H1 (cell line): ENCODE measurements at regions not wholly inside any gene's neighbourhood (a gene's known extent, or its start where the extent isn't known, plus 50 kb on each side); places are given as distances from the start of the nearest gene placed in this dataset.

ENCODE experiments used
- CTCF ChIA-PET: fragments of 300-600 bp; sonication (Branson Sonifier 250); formaldehyde crosslinking; loops from one replicate; lab custom pipeline; 2021; ENCODE audit not compliant: partially characterized antibody; lab: Charles Lee
- POLR2A ChIA-PET: fragments of 300-600 bp; sonication (Branson Sonifier 250); formaldehyde crosslinking; loops from one replicate; lab custom pipeline; 2021; ENCODE audit warnings: inconsistent platforms; ENCODE audit not compliant: partially characterized antibody; lab: Charles Lee
- DNase-seq, 2 experiments: peaks; one replicate each; pipeline versions ENCODE4 v3.0.0 to v3.0.0-alpha.2; 2010 to 2022; ENCODE audit warnings: low spot score in 2 of 2, low read depth in 1 of 2, mixed read lengths in 1 of 2
- FAIRE-seq: peaks from 2 replicates; lab custom pipeline; 2011; peaks lifted over from hg19 to GRCh38; lab: Jason Lieb, UNC
- H2AFZ ChIP-seq: 2 replicates; pipeline ENCODE4 v1.8.1; 2012; ENCODE audit warnings: low read length, inconsistent platforms
- H2AK5ac ChIP-seq: 2 replicates; pipeline ENCODE4 v1.6.1; 2013; ENCODE audit warnings: low read depth, low read length
- H2BK120ac ChIP-seq: replicated peaks from 2 replicates; pipeline ENCODE3; 2013; ENCODE audit warnings: low read depth, low read length, inconsistent platforms
- H2BK12ac ChIP-seq: 2 replicates; pipeline ENCODE4 v1.6.1; 2013; ENCODE audit warnings: low read depth, low read length
- H2BK15ac ChIP-seq: 2 replicates; pipeline ENCODE4 v1.6.1; 2013; ENCODE audit warnings: low read length
- H2BK20ac ChIP-seq: 2 replicates; pipeline ENCODE4 v1.6.1; 2013; ENCODE audit warnings: low read length
- H2BK5ac ChIP-seq: 2 replicates; pipeline ENCODE4 v1.6.1; 2013; ENCODE audit warnings: low read depth, low read length
- H3K14ac ChIP-seq: 2 replicates; pipeline ENCODE4 v1.6.1; 2013; ENCODE audit warnings: inconsistent platforms; ENCODE audit not compliant: insufficient read length
- H3K18ac ChIP-seq: 2 replicates; pipeline ENCODE4 v1.6.1; 2013; ENCODE audit warnings: low read length; ENCODE audit errors: extremely low read depth
- H3K23ac ChIP-seq: 2 replicates; pipeline ENCODE4 v1.6.1; 2013; ENCODE audit warnings: inconsistent platforms; ENCODE audit not compliant: insufficient read length
- H3K23me2 ChIP-seq: 2 replicates; pipeline ENCODE4 v1.6.1; 2013; ENCODE audit warnings: low read depth, low read length
- H3K27ac ChIP-seq: 2 replicates; pipeline ENCODE4 v1.6.1; 2011; ENCODE audit warnings: low read depth, low read length, inconsistent platforms
- H3K27me3 ChIP-seq, 4 experiments: replicated peaks in 1 of 4; 1 replicate in 1 of 4; 2 replicates in 3 of 4; pipeline versions ENCODE4 v1.6.1 to v1.8.1; 2011 to 2013; ENCODE audit warnings: low read length in 3 of 4, mild to moderate bottlenecking in 3 of 4, inconsistent platforms in 2 of 4, mixed read lengths in 2 of 4, moderate library complexity in 1 of 4; ENCODE audit not compliant: control insufficient read depth in 3 of 4, insufficient read depth in 3 of 4; ENCODE audit errors: extremely low read depth in 1 of 4
- H3K36me3 ChIP-seq, 4 experiments: 2 replicates each; pipeline versions ENCODE4 v1.6.1 to v1.8.1; 2011 to 2013; ENCODE audit warnings: mild to moderate bottlenecking in 4 of 4, low read length in 3 of 4, moderate library complexity in 2 of 4, control low read depth in 1 of 4, inconsistent platforms in 1 of 4; ENCODE audit not compliant: insufficient read depth in 4 of 4, control insufficient read depth in 2 of 4
- H3K4ac ChIP-seq: replicated peaks from 2 replicates; pipeline ENCODE3; 2013; ENCODE audit warnings: low read length, low read depth, mixed read lengths, inconsistent platforms; ENCODE audit not compliant: insufficient read length
- H3K4me1 ChIP-seq, 4 experiments: replicated peaks in 1 of 4; 1 replicate in 1 of 4; 2 replicates in 3 of 4; pipeline versions ENCODE4 v1.6.1 to v1.8.1; 2011 to 2013; ENCODE audit warnings: low read length in 3 of 4, inconsistent platforms in 2 of 4, mixed read lengths in 1 of 4; ENCODE audit not compliant: insufficient read depth in 4 of 4, control insufficient read depth in 3 of 4
- H3K4me2 ChIP-seq, 2 experiments: 2 replicates each; pipeline versions ENCODE4 v1.6.1 to v1.8.1; 2011 to 2013; ENCODE audit warnings: low read depth in 2 of 2, low read length in 2 of 2, control low read depth in 1 of 2, inconsistent platforms in 1 of 2, mild to moderate bottlenecking in 1 of 2; ENCODE audit not compliant: insufficient read depth in 1 of 2
- H3K4me3 ChIP-seq, 4 experiments: fragments of 200-600, 300-600 bp in 1 of 4; sonication (generic), shearing (Covaris generic), sonication (Bioruptor Twin) in 1 of 4; 2 replicates each; pipeline versions ENCODE4 v1.5.1 to v1.8.1; 2011 to 2016; ENCODE audit warnings: low read length in 4 of 4, low read depth in 3 of 4, control low read depth in 2 of 4, inconsistent platforms in 2 of 4, mild to moderate bottlenecking in 2 of 4, mixed read lengths in 1 of 4, moderate library complexity in 1 of 4; ENCODE audit not compliant: insufficient read depth in 2 of 4; ENCODE audit errors: extremely low read depth in 1 of 4
- H3K56ac ChIP-seq: replicated peaks from 2 replicates; pipeline ENCODE3; 2013; ENCODE audit warnings: low read depth, mild to moderate bottlenecking, mixed read lengths, low read length, inconsistent platforms; ENCODE audit not compliant: insufficient read length
- H3K79me1 ChIP-seq: 2 replicates; pipeline ENCODE4 v1.6.1; 2013; ENCODE audit warnings: low read depth, low read length, control low read depth
- H3K79me2 ChIP-seq, 2 experiments: 2 replicates each; pipeline versions ENCODE4 v1.6.1 to v1.8.1; 2012 to 2013; ENCODE audit warnings: low read length in 2 of 2, mild to moderate bottlenecking in 2 of 2, inconsistent platforms in 1 of 2; ENCODE audit not compliant: insufficient read depth in 2 of 2, control insufficient read depth in 1 of 2
- H3K9ac ChIP-seq, 4 experiments: replicated peaks in 1 of 4; 1 replicate in 1 of 4; 2 replicates in 3 of 4; pipeline versions ENCODE4 v1.6.1 to v1.8.1; 2011 to 2013; ENCODE audit warnings: low read depth in 3 of 4, low read length in 3 of 4, control low read depth in 2 of 4, mild to moderate bottlenecking in 2 of 4, moderate library complexity in 2 of 4, inconsistent platforms in 1 of 4; ENCODE audit errors: extremely low read depth in 1 of 4
- H3K9me3 ChIP-seq, 2 experiments: 2 replicates each; pipeline versions ENCODE4 v1.6.1 to v1.8.1; 2012 to 2013; ENCODE audit warnings: mild to moderate bottlenecking in 2 of 2, moderate library complexity in 2 of 2, control low read depth in 1 of 2, inconsistent platforms in 1 of 2, low read depth in 1 of 2, low read length in 1 of 2, mixed read lengths in 1 of 2; ENCODE audit not compliant: insufficient read depth in 2 of 2
- H4K20me1 ChIP-seq, 2 experiments: replicated peaks in 1 of 2; 2 replicates each; pipeline versions ENCODE3 to v1.8.1; 2011 to 2013; ENCODE audit warnings: inconsistent platforms in 2 of 2, low read length in 2 of 2, mild to moderate bottlenecking in 1 of 2; ENCODE audit not compliant: insufficient read depth in 2 of 2, control insufficient read depth in 1 of 2
- H4K5ac ChIP-seq: 2 replicates; pipeline ENCODE4 v1.6.1; 2013; ENCODE audit warnings: low read length, low read depth, mixed read lengths, inconsistent platforms; ENCODE audit not compliant: insufficient read length
- H4K8ac ChIP-seq: 2 replicates; pipeline ENCODE4 v1.8.0; 2013; ENCODE audit warnings: mild to moderate bottlenecking, moderate library complexity, low read length, inconsistent platforms; ENCODE audit not compliant: insufficient read depth; ENCODE audit errors: extremely low read depth
- H4K91ac ChIP-seq: replicated peaks from 2 replicates; pipeline ENCODE3; 2013; ENCODE audit warnings: low read length, mixed read lengths, inconsistent platforms; ENCODE audit not compliant: insufficient read length
- CBX8 ChIP-seq: fragments of 300-800, 300-1000 bp; sonication (generic); IDR thresholded peaks from 2 replicates; pipeline ENCODE4 v1.7.1; 2016; ENCODE audit warnings: low read depth, low read length, borderline replicate concordance
- CEBPB ChIP-seq: IDR thresholded peaks from 2 replicates; pipeline ENCODE4 v1.6.1; 2012; ENCODE audit warnings: low read depth, low read length
- CHD2 ChIP-seq: IDR thresholded peaks from 2 replicates; pipeline ENCODE4 v1.6.1; 2012; ENCODE audit warnings: low read length, improper control_type of control experiment
- HDAC6 ChIP-seq: IDR thresholded peaks from one replicate; pipeline ENCODE4 v1.7.1; 2012; ENCODE audit warnings: low read depth, mild to moderate bottlenecking, inconsistent platforms, low read length, moderate library complexity
- KDM1A ChIP-seq: fragments of 200-600, 300-600 bp; sonication (generic); IDR thresholded peaks from 2 replicates; pipeline ENCODE4 v1.7.1; 2016; ENCODE audit warnings: mild to moderate bottlenecking, low read length, borderline replicate concordance
- KDM4A ChIP-seq: IDR thresholded peaks from one replicate; pipeline ENCODE4 v1.7.1; 2012; ENCODE audit warnings: low read depth, mild to moderate bottlenecking, moderate library complexity, low read length, inconsistent platforms; ENCODE audit not compliant: severe bottlenecking
- KDM5A ChIP-seq: fragments of 200-600 bp; IDR thresholded peaks from 2 replicates; pipeline ENCODE4 v1.7.1; 2012; ENCODE audit warnings: mild to moderate bottlenecking, low read length, inconsistent platforms, mixed read lengths
- MAFK ChIP-seq: IDR thresholded peaks from 2 replicates; pipeline ENCODE4 v1.6.1; 2012; ENCODE audit warnings: low read depth, mild to moderate bottlenecking, improper control_type of control experiment, low read length
- POLR2A ChIP-seq, 2 experiments: IDR thresholded peaks; 1 replicate in 1 of 2; 2 replicates in 1 of 2; pipeline ENCODE4 v1.6.1; 2011; ENCODE audit warnings: low read depth in 2 of 2, low read length in 2 of 2, mild to moderate bottlenecking in 2 of 2; ENCODE audit errors: control extremely low read depth in 1 of 2
- RFX5 ChIP-seq: IDR thresholded peaks from 2 replicates; pipeline ENCODE4 v1.6.1; 2011; ENCODE audit warnings: low read depth, low read length, improper control_type of control experiment, borderline replicate concordance
- SIRT6 ChIP-seq: IDR thresholded peaks from one replicate; pipeline ENCODE4 v1.7.1; 2012; ENCODE audit warnings: low read length, inconsistent platforms
- SP4 ChIP-seq: IDR thresholded peaks from 2 replicates; pipeline ENCODE4 v1.6.1; 2012; ENCODE audit warnings: low read length, inconsistent platforms
- SUZ12 ChIP-seq: fragments of 200-600 bp; sonication (generic); IDR thresholded peaks from 2 replicates; pipeline ENCODE4 v1.6.1; 2012; ENCODE audit warnings: mild to moderate bottlenecking, inconsistent platforms, low read length, moderate library complexity, mixed read lengths
- USF2 ChIP-seq: IDR thresholded peaks from 2 replicates; pipeline ENCODE4 v1.6.1; 2011; ENCODE audit warnings: low read length, improper control_type of control experiment
- WGBS, 2 experiments: shearing (Covaris generic) in 1 of 2; methylation state at CpG; one replicate each; pipeline versions ENCODE4 v1.1.6 to v1.1.7; 2013 to 2015; ENCODE audit warnings: low lambda C conversion rate in 2 of 2, mixed read lengths in 2 of 2, inconsistent platforms in 1 of 2, low coverage in 1 of 2, missing lambda C conversion rate in 1 of 2; ENCODE audit not compliant: insufficient replicate concordance in 2 of 2, insufficient coverage in 1 of 2, insufficient read length in 1 of 2; ENCODE audit errors: extremely low coverage in 1 of 2, missing lambda C conversion rate in 1 of 2; 5-methylcytosine and 5-hydroxymethylcytosine counted together

GRCh38 chr3:73926360-73927202 lies 301.8 kb upstream of the PDZRN3 start:
- H3K9me3 ChIP-seq, result no peaks in the 10 kb centered on the region
- H3K56ac ChIP-seq, result no peak overlapping the region
- H3K4ac ChIP-seq, result no peak overlapping the region
- no peaks in the 10 kb centered on the region for H3K79me1 ChIP-seq
- no peak overlapping the region for H3K9ac ChIP-seq
- no peak overlapping the region for H3K27ac ChIP-seq
- no peaks in the 10 kb centered on the region for H3K23me2 ChIP-seq
- no peak overlapping the region for H3K4me3 ChIP-seq
- H3K36me3 ChIP-seq, result no peaks in the 10 kb centered on the region
- H4K91ac ChIP-seq, result no peak overlapping the region
- H2AK5ac ChIP-seq, result no peak overlapping the region
- 69% methylated on average over 5 of the region's 5 CpGs; no CpG with 5 or more reads in 1 of the 2 experiments for WGBS, 2 experiments
- H3K14ac ChIP-seq, result no peak overlapping the region
- ChIA-PET CTCF (no interaction called here), POLR2A (no interaction called here)
- DNase-seq, result no peak
- H4K8ac ChIP-seq, result no peak overlapping the region
- FAIRE-seq, result peak; percentile 36
- H3K27me3 ChIP-seq, result no peaks in the 10 kb centered on the region
- no peak overlapping the region for H2BK120ac ChIP-seq
- no peaks in the 10 kb centered on the region for H3K79me2 ChIP-seq
- H3K4me1 ChIP-seq, result peaks cover 0 to 2% (median 0%) of the 10 kb centered on the region in 4 experiments; a peak in 1 of 7 replicates
- H2BK20ac ChIP-seq, result no peak overlapping the region
- H3K23ac ChIP-seq, result no peak overlapping the region
- H4K5ac ChIP-seq, result no peak overlapping the region
- H2BK5ac ChIP-seq, result no peak overlapping the region
- H4K20me1 ChIP-seq, result no peaks in the 10 kb centered on the region
- no peak overlapping the region for H2AFZ ChIP-seq
- H3K4me2 ChIP-seq, result no peak overlapping the region
- H3K18ac ChIP-seq, result no peak overlapping the region
- H2BK15ac ChIP-seq, result no peak overlapping the region
- H2BK12ac ChIP-seq, result no peak overlapping the region
- TF ChIP-seq KDM5A (no peak), CEBPB (no peak), POLR2A (IDR thresholded peaks at IDR 0.05; ENCODE audit: control extremely low read depth in 1 of 2, low read depth in 2 of 2, low read length in 2 of 2) (no peak), USF2 (no peak), CBX8 (no peak), RFX5 (no peak), SIRT6 (no peak), CHD2 (no peak), SUZ12 (no peak), KDM4A (no peak), MAFK (no peak), KDM1A (no peak), SP4 (no peak), HDAC6 (no peak)
